ENCODE measurements at regions not wholly inside any gene's neighbourhood (a gene's known extent, or its start where the extent isn't known, plus 50 kb on each side); places are given as distances from the start of the nearest gene placed in this dataset.

DNA sequence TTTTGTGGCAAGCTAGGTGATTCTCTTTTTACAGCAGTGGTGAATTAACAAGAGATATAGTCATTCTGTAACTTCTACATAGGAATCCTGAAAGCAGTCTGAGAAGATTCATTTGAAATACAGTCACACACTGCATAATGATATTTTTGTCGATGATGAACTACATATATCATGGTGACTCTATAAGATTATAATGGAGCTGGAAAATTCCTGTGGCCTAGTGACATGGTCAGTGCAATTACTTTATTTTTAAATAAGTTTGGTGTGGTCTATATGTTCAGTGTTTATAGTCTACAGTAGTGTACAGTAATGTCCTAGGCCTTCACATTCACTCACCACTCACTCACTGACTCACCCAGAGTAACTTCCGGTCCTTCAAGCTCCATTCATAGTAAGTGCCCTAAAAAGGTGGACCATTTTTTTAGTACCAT is 511.4 kb upstream of the MCTP2 start:
- no peak for DNase-seq (ENCODE audit: low read depth)

DNA sequence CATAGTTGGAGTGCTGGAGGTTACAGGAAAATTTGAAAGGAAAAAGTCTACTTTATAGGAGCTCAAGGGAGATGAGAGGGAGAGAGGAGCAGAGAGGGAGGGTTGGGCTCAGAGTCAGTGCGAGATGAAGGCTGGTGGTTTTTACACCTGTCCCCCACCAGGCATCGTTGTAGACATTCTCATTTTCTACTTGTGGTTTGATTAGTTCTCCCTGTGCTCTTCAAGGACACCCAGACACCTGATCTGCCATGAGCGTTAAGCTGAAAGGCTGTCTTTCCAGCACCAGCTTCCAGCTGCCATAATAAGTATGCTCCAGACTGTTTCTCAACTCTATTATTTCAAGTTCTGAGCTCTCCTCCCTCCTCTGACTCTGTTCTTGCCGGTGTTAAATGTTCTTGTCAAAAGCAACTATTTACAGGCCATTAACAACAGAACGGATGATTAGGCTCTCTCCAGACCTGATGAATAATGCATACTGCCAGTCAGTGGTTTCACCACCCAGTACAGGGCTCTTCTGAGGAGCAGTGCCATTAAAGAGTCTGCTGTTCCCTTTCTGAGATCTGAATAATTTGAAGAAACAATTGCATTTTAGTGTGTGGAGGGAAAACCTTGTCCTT is 514.6 kb upstream of the MCTP2 start:
- DNase-seq (ENCODE audit: low read depth) = no peak

- no peak for DNase-seq (ENCODE audit: low read depth)
These were observed 521.7 kb upstream of the MCTP2 start for GRCh38 chr15:93709708-93710107.

- DNase-seq (ENCODE audit: low read depth) = no peak
These were observed 522.5 kb upstream of the MCTP2 start for GRCh38 chr15:93708724-93709445.

- no peak for DNase-seq (ENCODE audit: low read depth)
These were observed 523.6 kb upstream of the MCTP2 start for GRCh38 chr15:93707751-93708150.

DNA sequence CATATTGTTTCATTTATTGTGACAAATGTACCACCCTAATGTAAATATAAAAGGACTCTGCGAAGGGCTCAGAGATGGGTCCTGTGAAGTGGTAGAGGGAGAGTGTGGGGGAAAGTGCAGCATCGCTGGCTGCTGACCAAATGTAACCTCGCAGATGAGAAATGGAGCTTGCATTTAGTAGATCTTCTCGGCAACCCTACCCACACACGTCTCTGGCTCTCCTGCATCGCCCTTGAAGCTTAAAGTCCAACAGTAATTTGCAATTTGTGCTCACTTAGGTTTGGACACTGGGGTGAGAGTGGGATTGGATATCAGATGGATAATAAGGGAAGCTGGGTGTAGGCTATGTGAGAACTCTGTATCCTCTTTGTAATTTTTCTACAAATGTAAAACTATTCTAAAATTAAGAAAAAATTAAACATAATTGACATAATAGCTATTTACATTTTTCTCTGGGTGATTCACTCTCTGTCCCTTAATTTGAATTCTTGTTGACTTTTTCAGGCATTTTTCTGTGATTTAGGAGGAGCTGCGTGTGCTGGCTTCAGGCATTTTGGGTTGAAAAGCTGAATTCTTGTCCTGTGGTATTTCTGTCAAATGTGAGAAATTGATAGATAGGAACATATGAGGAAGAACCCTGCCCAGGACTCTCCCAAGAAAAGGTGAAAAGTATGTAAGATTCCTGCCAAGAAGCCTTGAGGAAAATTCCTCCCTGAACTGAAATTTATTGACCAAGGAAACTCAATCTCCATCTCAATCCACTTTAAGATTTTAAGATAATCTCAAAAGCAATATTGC is 524.7 kb upstream of the MCTP2 start:
- no peak for DNase-seq (ENCODE audit: low read depth)

GRCh38 chr15:93705753-93706455 is 525.5 kb upstream of the MCTP2 start:
- no peak for DNase-seq (ENCODE audit: low read depth)

DNA sequence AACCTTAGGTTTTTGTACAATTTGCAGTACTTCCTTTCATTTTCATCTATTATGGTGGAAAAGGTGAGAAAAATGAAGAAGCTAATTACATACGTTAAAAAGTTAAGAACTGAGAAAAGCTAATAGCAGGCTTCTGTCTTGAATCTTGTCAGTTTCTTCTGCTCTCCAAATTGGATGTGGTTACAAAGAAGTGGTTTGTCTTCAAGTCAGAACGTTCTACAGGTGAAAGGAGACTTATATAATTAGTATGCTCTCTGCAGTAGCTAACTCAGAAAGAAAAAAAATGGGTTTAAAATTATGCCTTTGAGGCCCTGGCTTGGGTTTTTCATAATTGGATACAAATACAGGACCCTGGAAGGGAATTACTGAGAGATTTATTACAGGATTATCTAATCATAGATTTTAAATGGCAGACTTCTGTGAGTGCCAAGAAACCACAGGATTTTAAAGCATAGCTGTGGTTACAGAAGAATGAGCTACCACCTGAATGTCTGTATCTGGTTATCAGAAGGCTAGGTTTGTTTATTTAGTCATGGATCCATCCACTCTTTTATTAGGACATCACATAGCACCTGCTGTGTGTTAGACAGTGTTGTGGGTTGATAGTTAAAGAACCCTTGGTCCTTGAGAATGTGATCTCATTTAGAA is 528.1 kb upstream of the MCTP2 start:
- DNase-seq (ENCODE audit: low read depth) = no peak

DNA sequence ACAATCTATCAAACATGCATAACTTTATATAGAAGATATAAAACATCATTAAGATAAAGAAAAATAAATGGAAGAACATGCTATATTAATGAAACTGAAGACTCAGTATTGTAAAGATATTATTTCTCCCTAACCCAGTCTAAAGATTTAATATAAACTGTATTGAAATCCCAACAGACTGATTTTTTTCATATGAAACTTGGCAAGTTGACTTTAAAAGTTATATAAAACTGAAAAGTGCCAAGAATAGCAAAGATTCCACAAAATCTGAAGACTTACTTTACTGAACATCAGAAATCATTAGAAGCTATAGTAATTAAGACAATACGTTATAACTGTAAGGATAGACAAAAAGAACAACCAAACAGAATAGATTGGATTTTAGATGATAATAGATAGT is 531.3 kb upstream of the MCTP2 start:
- DNase-seq (ENCODE audit: low read depth) = no peak

- DNase-seq (ENCODE audit: low read depth) = no peak
These were observed 537.3 kb upstream of the MCTP2 start for GRCh38 chr15:93694033-93694432.

DNA sequence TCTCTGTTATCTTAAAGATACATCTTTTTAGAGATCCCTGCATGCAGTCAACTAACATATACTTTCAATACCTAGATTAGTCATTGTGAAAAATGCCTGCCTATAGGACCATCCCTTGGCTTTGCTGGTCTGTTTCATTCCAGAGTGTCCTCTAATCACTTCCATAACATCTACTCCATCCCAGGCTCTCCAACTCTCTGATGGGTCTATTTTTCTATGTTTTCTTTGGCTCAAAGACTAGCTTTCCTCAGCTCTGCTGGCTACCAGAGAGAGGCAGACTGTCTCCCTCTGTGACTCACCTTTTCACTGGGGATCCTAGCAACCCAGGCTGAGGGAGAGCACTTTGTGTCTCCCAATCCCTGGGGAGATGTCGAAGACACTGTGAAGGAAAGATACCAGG is 547.7 kb upstream of the MCTP2 start:
- no peak for DNase-seq (ENCODE audit: low read depth)

DNA sequence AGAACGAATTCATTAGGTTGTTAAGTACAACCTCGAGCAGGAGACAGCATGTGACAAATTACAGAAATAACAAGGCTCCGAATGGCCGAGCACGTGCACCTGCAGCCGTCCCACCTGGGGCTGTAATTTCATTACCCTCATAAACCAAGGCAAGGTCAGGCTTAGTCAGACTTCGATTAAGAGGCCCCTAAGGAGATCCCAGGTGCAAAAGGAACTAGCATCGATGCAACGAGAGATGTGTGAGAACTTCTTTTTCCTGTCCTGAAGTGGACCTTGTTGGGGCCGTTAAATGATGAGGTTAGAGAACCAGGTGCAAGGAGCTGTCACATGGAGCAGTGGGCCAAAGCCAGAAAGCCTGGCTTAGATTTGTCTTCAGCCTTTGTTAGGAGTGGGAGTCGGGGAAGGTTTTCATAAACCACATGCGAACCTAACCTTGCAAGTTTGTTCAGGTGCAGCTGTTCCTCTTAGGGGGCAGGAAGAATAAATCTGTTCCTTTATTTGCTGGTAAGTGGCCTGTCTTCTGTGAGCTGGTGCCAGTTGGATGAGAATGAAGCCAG is 559.9 kb upstream of the MCTP2 start:
- no peak for DNase-seq (ENCODE audit: low read depth)

DNA sequence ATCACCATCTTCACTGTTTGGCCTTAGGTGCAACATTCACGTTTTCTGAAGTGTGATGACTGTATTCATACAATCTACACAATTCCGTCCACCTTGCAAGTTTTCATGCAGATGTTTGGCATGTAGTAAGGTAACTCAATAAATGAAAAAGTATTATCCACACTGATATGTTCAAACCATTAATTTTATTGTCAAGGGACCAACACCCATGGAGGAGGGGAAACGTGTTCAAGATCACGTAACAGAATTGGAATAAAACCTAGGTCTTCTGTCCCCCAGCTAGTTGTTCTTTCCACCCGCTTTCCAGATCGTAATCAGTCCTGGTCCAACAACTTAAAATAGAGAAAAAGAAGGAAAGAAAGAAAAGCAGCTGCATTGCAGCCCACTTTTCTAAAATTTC is 560.4 kb upstream of the MCTP2 start:
- DNase-seq (ENCODE audit: low read depth) = no peak

DNA sequence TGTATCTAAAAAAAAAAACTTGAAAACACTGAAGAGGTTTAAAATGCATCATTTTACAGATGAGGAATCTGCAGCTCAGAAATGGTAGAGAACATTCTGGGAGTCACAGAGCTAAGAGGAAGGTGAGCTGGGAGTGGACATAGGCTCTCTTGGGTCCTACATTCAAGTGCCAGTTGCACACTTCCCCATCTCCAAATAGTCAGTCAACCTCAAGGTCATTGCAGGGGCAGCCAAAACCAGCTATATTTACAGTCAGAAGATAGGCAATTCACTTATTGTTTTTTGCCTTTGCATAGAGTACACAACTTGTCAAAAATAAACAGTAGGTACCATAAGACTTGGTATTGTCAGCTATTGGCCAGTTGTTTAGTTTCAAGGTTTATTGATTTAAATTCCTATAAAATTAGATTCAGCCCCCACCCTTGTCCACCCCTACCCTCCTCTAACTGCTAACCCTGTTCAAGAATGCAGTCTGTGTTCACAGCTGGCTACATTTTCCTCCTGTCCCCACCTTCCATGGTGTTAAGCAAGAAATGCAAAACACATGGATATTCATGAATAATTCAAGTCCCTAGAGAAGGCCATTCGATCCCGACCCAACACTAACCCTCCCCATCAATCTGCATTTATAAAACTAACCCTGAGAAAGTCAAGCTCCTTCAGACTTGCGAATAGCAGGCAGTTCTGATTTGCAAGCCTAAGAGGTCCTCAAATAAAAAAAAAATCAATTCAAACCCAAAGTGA is 567.0 kb upstream of the MCTP2 start:
- no peak for DNase-seq (ENCODE audit: low read depth)

DNA sequence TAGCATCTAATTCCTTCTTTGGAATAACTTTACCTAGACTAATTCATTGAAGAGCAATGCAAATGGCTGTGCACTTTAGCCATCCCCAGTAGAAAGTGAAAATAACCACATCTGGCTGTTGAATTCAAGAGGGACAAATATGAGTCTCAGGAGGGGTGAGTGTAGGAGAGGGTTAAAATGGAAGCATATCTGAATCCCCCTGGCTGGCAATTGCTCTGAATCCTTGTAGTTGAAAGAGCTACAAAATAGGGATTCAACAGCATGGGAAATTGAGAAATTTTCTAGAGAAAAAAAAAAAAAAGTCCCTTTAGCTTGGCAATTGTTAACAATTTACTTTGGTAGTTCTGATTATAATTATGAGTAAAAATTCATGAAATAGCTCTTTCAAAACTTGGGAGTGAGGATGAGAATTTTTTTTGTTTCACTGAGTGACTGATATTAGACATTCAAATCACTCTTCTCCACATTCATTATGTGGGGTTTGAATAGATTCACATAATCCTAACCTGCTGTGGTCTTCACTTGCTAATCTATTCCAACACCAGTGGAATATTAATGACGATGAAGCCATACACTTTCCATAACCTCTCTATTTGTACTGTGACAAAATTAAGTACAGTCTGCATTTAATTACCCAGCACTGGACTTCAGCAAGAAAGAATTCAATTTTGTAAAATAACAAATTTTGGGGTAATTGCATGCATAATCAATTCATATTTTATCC is 569.0 kb upstream of the MCTP2 start:
- DNase-seq (ENCODE audit: low read depth) = no peak

- no peak for DNase-seq (ENCODE audit: low read depth)
These were observed 569.2 kb upstream of the RGMA start for GRCh38 chr15:93658026-93658816.

GRCh38 chr15:93656041-93656440 is 567.0 kb upstream of the RGMA start:
- no peak for DNase-seq (ENCODE audit: low read depth)

- DNase-seq (ENCODE audit: low read depth) = no peak
These were observed 560.8 kb upstream of the RGMA start for GRCh38 chr15:93649691-93650235.

DNA sequence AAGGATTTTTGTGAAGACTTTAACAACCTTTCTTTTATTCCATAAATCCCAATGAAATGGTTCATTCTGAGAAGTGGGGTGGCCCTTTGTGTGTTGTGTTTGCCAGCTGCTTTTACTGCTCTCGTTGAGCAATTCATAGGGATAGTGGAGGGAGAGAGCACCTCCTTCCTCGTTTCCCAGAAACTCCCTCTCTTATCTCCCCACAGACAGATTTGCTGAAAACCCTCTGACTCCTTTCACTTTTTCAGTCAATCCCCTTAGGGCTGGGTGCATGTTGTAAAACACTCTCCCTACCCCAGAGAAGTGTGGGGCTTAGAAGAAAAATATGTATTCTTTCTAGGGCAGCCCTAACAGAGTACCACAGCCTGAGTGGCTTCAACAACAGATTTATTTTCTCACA is 557.2 kb upstream of the RGMA start:
- no peak for DNase-seq (ENCODE audit: low read depth)

All from GM04504 (cell line).